MCF 10A (cell line): ENCODE measurements at regions not wholly inside any gene's neighbourhood (a gene's known extent, or its start where the extent isn't known, plus 50 kb on each side); places are given as distances from the start of the nearest gene placed in this dataset.

Source experiments
- BruUV-seq: library from RNA; stranded (reverse); fragments of 400-500 nt; replicated peaks from 2 replicates; lab custom pipeline; 2021; lab: Mats Ljungman, UMichigan
- CTCF ChIA-PET: fragments of 300-600 bp; sonication (Branson Sonifier 250); formaldehyde crosslinking; extraction: SDS; loops from one replicate; lab custom pipeline; 2021; ENCODE audit warnings: antibody characterized with exemption, inconsistent platforms; lab: Yijun Ruan, JAX
- POLR2A ChIA-PET: fragments of 300-600, 350-650 bp; sonication (Branson Sonifier 250); formaldehyde crosslinking; extraction: SDS; loops from one replicate; lab custom pipeline; 2020; ENCODE audit warnings: antibody characterized with exemption, inconsistent platforms; lab: Yijun Ruan, JAX
- DNase-seq: peaks from one replicate; pipeline ENCODE4 v3.0.0-alpha.2; 2018; ENCODE audit not compliant: unreplicated experiment
- H3K27ac Mint-ChIP-seq: one replicate; pipeline ENCODE4 v1.8.0; 2022; ENCODE audit warnings: mild to moderate bottlenecking, low read depth, mixed read lengths; ENCODE audit not compliant: unreplicated experiment
- H3K27me3 Mint-ChIP-seq: one replicate; pipeline ENCODE4 v1.8.0; 2022; ENCODE audit warnings: mixed read lengths; ENCODE audit not compliant: insufficient read depth, unreplicated experiment
- H3K36me3 Mint-ChIP-seq: one replicate; pipeline ENCODE4 v1.8.0; 2022; ENCODE audit warnings: mild to moderate bottlenecking, moderate library complexity, mixed read lengths; ENCODE audit not compliant: insufficient read depth, unreplicated experiment
- H3K4me1 Mint-ChIP-seq: one replicate; pipeline ENCODE4 v1.8.0; 2022; ENCODE audit warnings: mixed read lengths; ENCODE audit not compliant: insufficient read depth, unreplicated experiment
- H3K4me3 Mint-ChIP-seq: one replicate; pipeline ENCODE4 v1.8.0; 2022; ENCODE audit warnings: mild to moderate bottlenecking, moderate library complexity, mixed read lengths; ENCODE audit not compliant: unreplicated experiment
- H3K9me3 Mint-ChIP-seq: one replicate; pipeline ENCODE4 v1.8.0; 2022; ENCODE audit warnings: mixed read lengths; ENCODE audit not compliant: unreplicated experiment
- intact Hi-C: fragments of 100-400 bp; cut with micrococcal nuclease; formaldehyde crosslinking; loops from 2 replicates; pipeline ENCODE4 v1.14.1; 2022
- TF ChIP-seq, protein P1 (sequence below): fragments of 200-600 bp; IDR thresholded peaks from one replicate; pipeline ENCODE4 v1.8.0; 2022; ENCODE audit warnings: antibody characterized with exemption, mild to moderate bottlenecking; ENCODE audit not compliant: unreplicated experiment

DNA sequence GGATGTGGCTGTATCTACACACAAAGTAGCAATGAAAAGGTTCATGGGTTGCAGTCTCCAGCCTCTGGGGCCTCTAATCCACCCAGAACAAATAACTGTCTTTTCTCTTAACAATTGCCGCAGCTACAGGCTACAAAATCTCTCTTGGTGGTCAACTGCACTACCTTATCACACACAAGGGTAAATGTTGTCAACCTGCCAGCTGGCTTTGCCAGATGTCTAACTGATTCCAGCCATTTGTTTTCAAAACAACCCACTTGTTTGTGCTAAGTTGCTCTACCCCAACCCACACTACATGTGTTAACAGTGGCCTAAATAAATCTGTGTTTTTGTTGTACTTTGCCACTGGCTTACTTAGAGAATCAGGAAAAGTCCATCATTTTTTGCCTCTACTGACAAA lies 447.3 kb downstream of the TAFA4 start:
- Mint-ChIP-seq H3K27me3 (peaks cover 11% of the 10 kb centered on the region), H3K4me3 (no peak overlapping the region), H3K9me3 (no peaks in the 10 kb centered on the region), H3K36me3 (no peaks in the 10 kb centered on the region), H3K27ac (no peak overlapping the region), H3K4me1 (no peaks in the 10 kb centered on the region)
- POLR2A ChIA-PET, result no interaction called here
- CTCF ChIA-PET, result no interaction called here
- BruUV-seq, result no TSS peak
- DNase-seq, result no peak
- TF ChIP-seq, protein P1, sequence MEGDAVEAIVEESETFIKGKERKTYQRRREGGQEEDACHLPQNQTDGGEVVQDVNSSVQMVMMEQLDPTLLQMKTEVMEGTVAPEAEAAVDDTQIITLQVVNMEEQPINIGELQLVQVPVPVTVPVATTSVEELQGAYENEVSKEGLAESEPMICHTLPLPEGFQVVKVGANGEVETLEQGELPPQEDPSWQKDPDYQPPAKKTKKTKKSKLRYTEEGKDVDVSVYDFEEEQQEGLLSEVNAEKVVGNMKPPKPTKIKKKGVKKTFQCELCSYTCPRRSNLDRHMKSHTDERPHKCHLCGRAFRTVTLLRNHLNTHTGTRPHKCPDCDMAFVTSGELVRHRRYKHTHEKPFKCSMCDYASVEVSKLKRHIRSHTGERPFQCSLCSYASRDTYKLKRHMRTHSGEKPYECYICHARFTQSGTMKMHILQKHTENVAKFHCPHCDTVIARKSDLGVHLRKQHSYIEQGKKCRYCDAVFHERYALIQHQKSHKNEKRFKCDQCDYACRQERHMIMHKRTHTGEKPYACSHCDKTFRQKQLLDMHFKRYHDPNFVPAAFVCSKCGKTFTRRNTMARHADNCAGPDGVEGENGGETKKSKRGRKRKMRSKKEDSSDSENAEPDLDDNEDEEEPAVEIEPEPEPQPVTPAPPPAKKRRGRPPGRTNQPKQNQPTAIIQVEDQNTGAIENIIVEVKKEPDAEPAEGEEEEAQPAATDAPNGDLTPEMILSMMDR, result no peak
- intact Hi-C loops, result no loop called here

DNA sequence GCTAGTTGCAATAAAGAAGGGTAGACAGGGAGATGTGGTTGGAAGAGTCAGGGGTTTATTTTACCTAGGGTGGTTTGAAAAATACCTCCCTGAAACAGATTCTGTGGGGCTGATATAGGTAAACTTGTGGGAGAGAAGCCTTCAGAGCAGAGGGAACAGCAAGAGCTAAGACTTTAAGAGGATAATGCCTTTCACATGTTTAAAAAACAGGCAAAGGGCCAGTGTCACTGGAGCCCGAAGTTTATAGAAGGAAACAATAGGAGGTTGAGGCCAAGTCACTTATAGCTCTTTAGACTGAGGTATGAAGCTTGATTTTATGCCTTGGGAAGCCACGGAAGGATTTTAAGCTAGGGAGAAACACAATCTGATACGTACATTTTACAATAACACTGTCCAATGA lies 448.7 kb downstream of the TAFA4 start:
- Mint-ChIP-seq H3K27me3 (peaks cover 11% of the 10 kb centered on the region), H3K9me3 (no peaks in the 10 kb centered on the region), H3K36me3 (no peaks in the 10 kb centered on the region), H3K4me1 (no peaks in the 10 kb centered on the region), H3K27ac (no peak overlapping the region), H3K4me3 (no peak overlapping the region)
- DNase-seq, result no peak
- CTCF ChIA-PET, result no interaction called here
- intact Hi-C loops, result no loop called here
- POLR2A ChIA-PET, result no interaction called here
- no TSS peak for BruUV-seq
- TF ChIP-seq, protein P1, result no peak

DNA sequence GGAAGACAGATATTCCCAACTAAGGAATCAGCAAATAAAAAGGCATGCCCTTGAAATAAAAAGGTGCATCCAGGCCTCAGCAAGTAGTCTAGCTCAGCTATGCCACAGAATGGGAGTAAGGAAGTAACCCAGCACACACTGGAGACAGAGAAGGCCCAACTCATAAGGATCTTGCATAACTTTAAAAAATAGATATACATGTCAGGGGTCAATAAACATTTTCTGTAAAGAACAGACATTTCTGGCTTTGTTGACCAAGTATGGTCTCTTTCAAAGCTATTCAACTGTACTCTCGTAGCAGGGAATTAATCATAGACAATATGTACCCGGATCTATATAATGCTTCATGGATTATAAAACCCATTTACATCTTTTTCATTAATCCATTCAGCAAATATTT lies 449.3 kb downstream of the TAFA4 start:
- TF ChIP-seq, protein P1, result no peak
- ChIA-PET POLR2A (no interaction called here), CTCF (interaction anchor here (0.7 kb wide), 1 partner anchor 506 kb away, joined by 6 read pairs; no protein-coding TSS in a partner anchor)
- no TSS peak for BruUV-seq
- Mint-ChIP-seq H3K27ac (no peak overlapping the region), H3K4me1 (no peaks in the 10 kb centered on the region), H3K9me3 (no peaks in the 10 kb centered on the region), H3K4me3 (no peak overlapping the region), H3K36me3 (no peaks in the 10 kb centered on the region), H3K27me3 (peaks cover 11% of the 10 kb centered on the region)
- no peak for DNase-seq
- intact Hi-C loops, result no loop called here

DNA sequence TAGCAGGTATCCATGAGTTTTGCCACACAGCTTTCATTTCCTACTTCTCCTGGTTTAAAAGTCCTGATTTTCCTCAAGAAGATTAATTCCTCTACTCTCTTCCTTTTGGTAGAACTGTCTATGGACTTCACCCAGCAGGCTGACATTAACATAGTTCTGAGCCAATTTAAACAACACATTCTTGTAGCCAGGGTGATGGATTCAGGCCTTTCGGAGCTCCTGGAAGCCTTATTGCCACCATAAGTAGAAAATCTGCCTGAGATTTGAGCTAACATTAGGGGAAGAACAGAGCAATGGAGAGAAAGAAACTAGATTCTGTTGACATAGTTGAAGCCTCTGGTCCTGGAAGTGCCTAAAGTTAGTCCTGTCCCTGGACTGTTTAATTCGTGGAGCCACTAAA lies 449.8 kb downstream of the TAFA4 start:
- DNase-seq, result no peak
- no peaks in the 10 kb centered on the region for H3K9me3 Mint-ChIP-seq
- ChIA-PET POLR2A (no interaction called here), CTCF (interaction anchor here (0.7 kb wide), 1 partner anchor 505 kb away, joined by 6 read pairs; no protein-coding TSS in a partner anchor)
- TF ChIP-seq, protein P1, result no peak
- H3K36me3 Mint-ChIP-seq, result no peaks in the 10 kb centered on the region
- no peak overlapping the region for H3K4me3 Mint-ChIP-seq
- H3K27ac Mint-ChIP-seq, result no peak overlapping the region
- H3K27me3 Mint-ChIP-seq, result peaks cover 11% of the 10 kb centered on the region
- no TSS peak for BruUV-seq
- no peaks in the 10 kb centered on the region for H3K4me1 Mint-ChIP-seq
- intact Hi-C loops, result no loop called here
